Activated naive CD8-positive, alpha-beta T cell treated with anti-CD3 and anti-CD28 coated beads, Interleukin-2, amount 50 U/mL, for 24 hours (primary cell): ENCODE measurements at regions not wholly inside any gene's neighbourhood (a gene's known extent, or its start where the extent isn't known, plus 50 kb on each side); places are given as distances from the start of the nearest gene placed in this dataset.

Experiments
- ATAC-seq: fragments of 150-1000 bp; cut with Tn5 transposase; one replicate; pipeline ENCODE4 v1.10.0; 2021
- DNase-seq: peaks from one replicate; pipeline ENCODE4 v3.0.0; 2021
- H3K27ac Mint-ChIP-seq: one replicate; pipeline ENCODE4 v1.8.0; 2021; ENCODE audit warnings: mild to moderate bottlenecking, mixed read lengths
- H3K27me3 Mint-ChIP-seq: one replicate; pipeline ENCODE4 v1.8.0; 2021; ENCODE audit warnings: mixed read lengths
- H3K36me3 Mint-ChIP-seq: one replicate; pipeline ENCODE4 v1.8.0; 2021; ENCODE audit warnings: low read depth, mixed read lengths
- H3K4me1 Mint-ChIP-seq: one replicate; pipeline ENCODE4 v1.8.0; 2021; ENCODE audit warnings: mixed read lengths
- H3K4me3 Mint-ChIP-seq: one replicate; pipeline ENCODE4 v1.8.0; 2021; ENCODE audit warnings: mild to moderate bottlenecking, moderate library complexity, mixed read lengths
- H3K9me3 Mint-ChIP-seq: one replicate; pipeline ENCODE4 v1.8.0; 2021; ENCODE audit warnings: mixed read lengths

DNA sequence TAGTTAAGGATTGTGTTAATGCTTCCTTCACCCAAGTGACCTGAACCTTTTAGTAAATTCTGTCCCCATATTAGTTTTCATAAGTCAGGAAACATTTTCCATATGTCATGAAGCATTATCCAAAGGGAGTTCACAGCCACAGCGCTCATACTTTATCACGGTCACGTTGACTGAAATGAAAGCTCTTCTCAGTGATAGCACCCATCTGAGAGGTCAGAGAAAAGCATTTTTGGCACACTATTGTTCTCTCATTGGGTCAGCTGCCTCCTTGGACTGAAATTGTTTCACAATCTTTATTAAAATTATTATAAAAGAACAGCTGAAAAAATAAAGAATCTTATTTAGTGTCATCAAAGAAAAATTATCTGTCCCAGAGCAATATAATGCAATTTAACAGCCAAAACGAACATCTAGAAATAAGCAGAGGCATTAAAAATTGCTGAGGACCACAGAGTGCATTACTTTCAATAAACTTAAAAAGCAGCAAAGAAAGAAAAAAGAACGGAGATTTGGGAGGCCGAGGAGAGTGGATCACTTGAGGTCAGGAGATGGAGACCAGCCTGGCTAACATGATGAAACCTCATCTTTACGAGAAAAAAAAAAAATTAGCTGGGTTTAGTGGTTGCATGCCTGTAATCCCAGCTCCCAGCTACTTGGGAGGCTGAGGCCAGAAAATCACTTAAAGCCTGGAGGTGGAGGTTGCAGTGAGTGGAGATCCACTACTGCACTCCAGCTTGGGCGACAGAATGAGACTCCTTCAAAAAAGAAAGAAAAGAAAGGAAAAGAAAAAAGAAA, 680.8 kb upstream of the FAM241A start:
- H3K9me3 Mint-ChIP-seq = no peaks in the 10 kb centered on the region
- no peak overlapping the region for H3K4me3 Mint-ChIP-seq
- no peaks in the 10 kb centered on the region for H3K4me1 Mint-ChIP-seq
- H3K27ac Mint-ChIP-seq = no peak overlapping the region
- no peaks in the 10 kb centered on the region for H3K27me3 Mint-ChIP-seq
- DNase-seq = no peak
- ATAC-seq = no peak
- no peaks in the 10 kb centered on the region for H3K36me3 Mint-ChIP-seq

DNA sequence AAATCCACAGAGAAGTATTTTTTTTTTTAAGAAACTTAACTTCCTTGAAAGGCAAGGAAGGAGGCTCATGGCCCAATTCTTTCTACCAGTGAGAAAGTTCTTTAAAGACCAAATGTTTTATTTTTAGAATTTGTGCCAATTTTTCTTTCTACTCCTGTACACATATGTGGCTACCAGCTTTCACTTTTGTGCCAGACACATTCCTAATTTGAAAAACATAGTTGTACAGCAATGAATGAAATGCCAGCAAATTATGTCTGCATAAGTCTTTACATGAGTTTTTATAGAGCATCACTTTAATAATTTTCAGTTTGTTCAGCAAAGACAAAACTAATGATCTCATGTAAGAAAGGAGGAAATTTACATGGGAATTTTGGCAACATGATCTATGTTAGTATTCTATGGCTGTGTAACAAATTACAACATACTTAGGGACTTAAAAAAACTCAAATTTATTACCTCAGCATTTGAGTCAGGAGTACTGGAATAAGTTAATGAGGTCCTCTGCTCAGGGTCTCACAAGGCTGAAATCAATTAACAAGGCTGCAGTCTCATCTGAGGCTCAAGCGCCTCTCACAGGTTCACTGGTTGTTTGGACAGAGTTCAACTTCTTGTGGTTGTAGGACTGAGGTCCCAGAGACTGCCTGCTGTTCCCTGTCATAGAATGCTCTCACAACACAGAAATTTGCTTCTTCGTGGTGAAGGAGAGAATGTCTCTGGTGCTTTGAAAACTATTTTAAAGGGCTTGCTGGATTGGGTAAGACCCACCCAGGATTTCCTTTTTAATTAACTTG, 678.2 kb upstream of the FAM241A start:
- H3K9me3 Mint-ChIP-seq = peaks cover 6% of the 10 kb centered on the region
- H3K27ac Mint-ChIP-seq = no peak overlapping the region
- no peak for DNase-seq
- H3K36me3 Mint-ChIP-seq = no peaks in the 10 kb centered on the region
- no peaks in the 10 kb centered on the region for H3K27me3 Mint-ChIP-seq
- no peak for ATAC-seq
- H3K4me3 Mint-ChIP-seq = no peak overlapping the region
- H3K4me1 Mint-ChIP-seq = no peaks in the 10 kb centered on the region

DNA sequence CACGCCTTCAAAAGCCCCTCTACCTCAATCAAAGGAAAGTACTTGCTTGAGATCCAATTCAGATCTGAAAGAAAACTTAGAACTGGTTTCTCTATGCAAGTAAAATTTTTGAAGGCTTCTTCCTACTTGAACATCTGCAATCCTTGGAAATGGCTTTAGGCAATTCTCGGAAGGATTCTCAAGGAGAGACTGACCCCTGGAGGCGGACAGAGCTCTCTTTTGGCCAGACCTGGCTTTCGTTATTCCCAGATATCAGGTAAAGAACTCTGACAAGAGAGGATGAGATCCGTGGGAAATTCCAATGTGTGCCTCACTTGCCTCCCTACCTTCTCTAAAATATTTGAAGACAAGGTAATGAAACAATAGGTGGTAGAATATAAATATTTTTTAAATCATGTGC, 670.3 kb upstream of the FAM241A start:
- Mint-ChIP-seq H3K27me3 (no peaks in the 10 kb centered on the region), H3K4me1 (no peaks in the 10 kb centered on the region), H3K36me3 (no peaks in the 10 kb centered on the region), H3K27ac (no peak overlapping the region), H3K4me3 (no peak overlapping the region), H3K9me3 (peaks cover 6% of the 10 kb centered on the region)
- ATAC-seq (no peak), DNase-seq (no peak)

DNA sequence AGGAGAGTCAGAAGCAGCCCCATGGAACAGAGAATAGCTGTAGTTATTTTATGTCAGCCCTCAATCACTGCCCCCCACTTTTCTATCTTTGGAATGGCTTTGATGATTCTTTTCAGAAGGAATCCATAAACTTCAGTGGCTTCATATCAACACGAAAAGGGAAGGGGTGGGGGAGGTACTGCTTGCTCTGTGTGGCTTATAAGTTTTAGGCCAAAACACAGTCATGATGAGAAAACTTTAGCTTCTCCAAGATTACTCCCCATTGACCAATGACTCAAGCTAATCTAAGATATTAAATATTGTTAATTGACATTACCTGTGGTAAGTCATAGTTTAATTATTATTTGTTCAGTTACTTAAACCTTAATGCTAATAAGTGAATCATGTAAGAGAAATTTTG, 669.6 kb upstream of the FAM241A start:
- DNase-seq (no peak), ATAC-seq (no peak)
- Mint-ChIP-seq H3K4me3 (no peak overlapping the region), H3K27me3 (no peaks in the 10 kb centered on the region), H3K9me3 (peaks cover 1% of the 10 kb centered on the region), H3K4me1 (no peaks in the 10 kb centered on the region), H3K36me3 (no peaks in the 10 kb centered on the region), H3K27ac (no peak overlapping the region)

DNA sequence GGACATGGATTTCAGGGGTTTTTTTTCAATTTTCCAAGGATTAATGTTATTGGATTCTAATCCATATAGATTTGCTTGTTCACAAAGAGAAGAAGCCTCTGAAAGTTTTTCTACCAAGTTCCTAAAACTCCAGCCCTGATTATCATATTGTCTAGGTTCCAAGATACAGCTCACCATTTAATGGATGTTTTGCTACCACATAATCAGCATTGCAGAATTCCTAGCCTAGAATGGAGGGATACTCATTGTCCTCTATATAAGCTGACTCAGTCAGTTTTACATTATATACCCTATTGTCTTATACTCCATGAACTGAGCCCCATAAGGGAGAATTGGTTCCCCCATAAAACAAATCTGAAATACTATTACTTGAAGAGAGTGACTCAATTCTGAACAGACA, 664.7 kb upstream of the FAM241A start:
- H3K27me3 Mint-ChIP-seq = no peaks in the 10 kb centered on the region
- ATAC-seq (no peak), DNase-seq (no peak)
- H3K36me3 Mint-ChIP-seq = no peaks in the 10 kb centered on the region
- H3K9me3 Mint-ChIP-seq = peaks cover 5% of the 10 kb centered on the region
- H3K4me1 Mint-ChIP-seq = no peaks in the 10 kb centered on the region
- no peak overlapping the region for H3K4me3 Mint-ChIP-seq
- no peak overlapping the region for H3K27ac Mint-ChIP-seq

DNA sequence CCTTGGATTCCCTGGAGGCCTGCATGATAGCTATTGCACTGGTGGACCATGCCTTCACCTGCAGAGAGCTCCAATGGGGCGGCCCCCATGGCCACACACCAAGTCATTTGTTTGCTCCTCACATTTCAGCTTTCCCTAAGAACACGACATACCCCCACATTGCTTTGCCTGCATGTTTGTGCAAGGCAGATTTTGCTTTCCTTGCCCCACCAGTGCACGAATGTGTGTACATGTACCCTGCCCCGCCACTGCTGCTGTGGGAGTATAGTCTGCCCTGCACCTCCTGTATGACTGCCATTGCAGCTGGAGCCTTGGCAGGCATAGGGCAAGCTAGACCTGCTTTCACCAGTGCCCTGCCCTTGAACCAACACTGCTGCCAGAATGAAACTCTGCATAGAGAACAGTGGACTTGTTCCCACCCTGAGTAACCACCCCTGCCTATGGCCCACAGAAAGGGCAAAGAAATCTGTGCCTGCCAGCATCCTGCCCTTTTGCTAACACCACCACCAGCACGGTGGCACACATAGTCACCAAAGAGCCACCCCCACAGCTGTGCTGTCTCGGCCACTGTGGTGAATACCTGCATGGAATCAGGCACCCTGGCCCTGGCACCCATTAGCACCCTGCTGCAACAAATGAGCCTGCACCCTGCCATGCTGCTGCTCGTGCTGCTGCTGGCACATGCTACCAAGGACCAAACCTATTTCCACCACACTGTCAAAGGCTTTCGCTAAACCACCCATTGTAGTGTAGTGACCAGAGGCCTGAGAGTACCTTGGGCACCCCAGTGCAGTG, 661.7 kb upstream of the FAM241A start:
- no peaks in the 10 kb centered on the region for H3K4me1 Mint-ChIP-seq
- H3K36me3 Mint-ChIP-seq = no peaks in the 10 kb centered on the region
- no peak overlapping the region for H3K27ac Mint-ChIP-seq
- H3K27me3 Mint-ChIP-seq = no peaks in the 10 kb centered on the region
- no peak overlapping the region for H3K4me3 Mint-ChIP-seq
- DNase-seq (no peak), ATAC-seq (no peak)
- peaks cover 26% of the 10 kb centered on the region for H3K9me3 Mint-ChIP-seq

DNA sequence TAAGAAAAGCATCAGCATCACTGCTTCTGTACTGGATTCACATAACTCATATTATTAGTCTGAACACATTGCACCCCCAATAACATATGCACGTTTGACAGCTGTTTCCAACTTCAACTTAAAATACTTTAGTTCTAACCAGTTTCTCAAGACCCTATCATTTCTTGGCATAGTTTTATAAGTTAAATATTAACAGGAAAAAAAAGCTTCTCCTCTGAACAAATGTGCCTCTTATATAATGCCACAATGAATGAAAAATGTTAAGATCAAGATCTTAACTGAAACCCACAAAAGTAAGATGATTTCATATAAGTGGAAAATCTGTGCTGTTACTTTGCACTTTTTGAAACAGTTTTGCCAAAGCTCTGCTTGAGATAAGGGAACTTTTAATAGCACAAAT, 652.8 kb upstream of the FAM241A start:
- Mint-ChIP-seq H3K27me3 (no peaks in the 10 kb centered on the region), H3K4me3 (no peak overlapping the region), H3K4me1 (no peaks in the 10 kb centered on the region), H3K36me3 (no peaks in the 10 kb centered on the region), H3K27ac (no peak overlapping the region), H3K9me3 (peaks cover 12% of the 10 kb centered on the region)
- DNase-seq = no peak
- ATAC-seq = no peak

GRCh38 chr4:111494471-111494870, 650.8 kb upstream of the FAM241A start:
- Mint-ChIP-seq H3K36me3 (no peaks in the 10 kb centered on the region), H3K27me3 (no peaks in the 10 kb centered on the region), H3K4me1 (no peaks in the 10 kb centered on the region), H3K4me3 (no peak overlapping the region), H3K9me3 (no peaks in the 10 kb centered on the region), H3K27ac (no peak overlapping the region)
- DNase-seq = no peak
- no peak for ATAC-seq

- Mint-ChIP-seq H3K36me3 (no peaks in the 10 kb centered on the region), H3K9me3 (no peaks in the 10 kb centered on the region), H3K27me3 (no peaks in the 10 kb centered on the region), H3K4me3 (no peak overlapping the region), H3K4me1 (no peaks in the 10 kb centered on the region), H3K27ac (no peak overlapping the region)
- ATAC-seq = no peak
- DNase-seq = no peak
These were observed 650.3 kb upstream of the FAM241A start for GRCh38 chr4:111494971-111495370.

DNA sequence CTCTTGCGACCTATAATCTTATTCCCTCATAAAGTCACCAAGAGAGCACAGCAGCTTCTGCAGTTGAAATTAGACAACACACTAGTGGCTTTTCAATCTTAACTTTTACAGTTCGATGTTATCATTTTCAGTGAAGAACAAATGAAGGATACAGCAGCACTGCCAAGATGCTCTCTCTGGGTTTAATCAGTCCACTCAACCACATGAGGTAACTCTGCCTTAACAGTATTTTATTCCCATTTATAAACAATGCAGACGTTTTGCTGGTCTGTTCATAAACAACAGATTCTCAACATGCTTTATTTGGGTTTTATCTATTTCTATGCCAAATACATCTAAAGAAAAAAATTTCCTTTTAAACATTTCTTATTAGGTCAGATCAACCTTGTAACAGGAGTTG, 646.0 kb upstream of the FAM241A start:
- H3K4me1 Mint-ChIP-seq = no peaks in the 10 kb centered on the region
- H3K4me3 Mint-ChIP-seq = no peak overlapping the region
- H3K27me3 Mint-ChIP-seq = no peaks in the 10 kb centered on the region
- H3K9me3 Mint-ChIP-seq = no peaks in the 10 kb centered on the region
- ATAC-seq (no peak), DNase-seq (no peak)
- H3K27ac Mint-ChIP-seq = no peak overlapping the region
- no peaks in the 10 kb centered on the region for H3K36me3 Mint-ChIP-seq

GRCh38 chr4:111499706-111500105, 645.5 kb upstream of the FAM241A start:
- ATAC-seq (no peak), DNase-seq (no peak)
- Mint-ChIP-seq H3K4me3 (no peak overlapping the region), H3K27me3 (no peaks in the 10 kb centered on the region), H3K27ac (no peak overlapping the region), H3K36me3 (no peaks in the 10 kb centered on the region), H3K4me1 (no peaks in the 10 kb centered on the region), H3K9me3 (no peaks in the 10 kb centered on the region)

- Mint-ChIP-seq H3K4me3 (no peak overlapping the region), H3K27me3 (no peaks in the 10 kb centered on the region), H3K4me1 (no peaks in the 10 kb centered on the region), H3K9me3 (no peaks in the 10 kb centered on the region), H3K27ac (no peak overlapping the region), H3K36me3 (no peaks in the 10 kb centered on the region)
- DNase-seq = no peak
- no peak for ATAC-seq
These were observed 644.4 kb upstream of the FAM241A start for GRCh38 chr4:111500858-111501257.

DNA sequence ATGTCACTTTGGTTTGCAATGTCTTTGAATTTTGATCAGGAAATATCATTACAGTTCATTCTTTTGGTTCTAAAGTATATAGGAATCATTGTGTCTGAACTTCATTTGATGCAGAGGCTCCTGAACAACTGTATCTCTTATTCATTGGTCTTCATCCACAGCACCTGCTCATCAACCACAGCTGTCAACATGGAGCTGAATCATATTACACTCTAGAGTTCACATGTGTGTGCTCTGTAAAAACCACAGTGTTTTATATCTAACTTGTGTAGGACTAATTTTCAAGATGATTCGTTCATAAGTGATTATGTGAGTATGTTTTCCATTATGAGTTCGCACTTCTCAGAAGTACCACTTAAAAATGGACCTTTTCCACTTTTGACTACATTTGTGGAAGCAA, 643.3 kb upstream of the FAM241A start:
- Mint-ChIP-seq H3K9me3 (no peaks in the 10 kb centered on the region), H3K27ac (no peak overlapping the region), H3K36me3 (no peaks in the 10 kb centered on the region), H3K4me1 (no peaks in the 10 kb centered on the region), H3K27me3 (no peaks in the 10 kb centered on the region), H3K4me3 (no peak overlapping the region)
- ATAC-seq (no peak), DNase-seq (no peak)

DNA sequence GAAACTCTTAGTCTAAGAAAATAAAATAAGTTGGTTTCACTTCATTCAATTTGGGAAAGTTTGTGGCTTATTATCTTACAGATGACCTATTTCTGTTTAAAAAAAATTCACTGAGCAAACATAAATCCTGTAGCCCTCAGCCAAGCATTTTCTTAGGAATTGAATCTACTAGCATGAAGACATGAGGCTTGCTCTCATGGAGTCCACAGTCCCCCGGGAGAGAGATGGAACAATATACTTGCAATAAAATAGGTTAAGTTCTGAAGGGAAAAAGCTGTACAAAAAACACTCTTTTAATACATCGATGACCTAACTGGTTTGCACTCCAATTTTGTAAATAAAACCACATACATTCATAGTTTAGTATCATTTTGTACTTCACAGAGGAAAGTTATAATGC, 642.6 kb upstream of the FAM241A start:
- H3K27me3 Mint-ChIP-seq = no peaks in the 10 kb centered on the region
- H3K27ac Mint-ChIP-seq = no peak overlapping the region
- no peaks in the 10 kb centered on the region for H3K9me3 Mint-ChIP-seq
- DNase-seq = no peak
- no peak overlapping the region for H3K4me3 Mint-ChIP-seq
- no peaks in the 10 kb centered on the region for H3K4me1 Mint-ChIP-seq
- no peak for ATAC-seq
- no peaks in the 10 kb centered on the region for H3K36me3 Mint-ChIP-seq

- H3K36me3 Mint-ChIP-seq = no peaks in the 10 kb centered on the region
- no peak overlapping the region for H3K27ac Mint-ChIP-seq
- peaks cover 4% of the 10 kb centered on the region for H3K9me3 Mint-ChIP-seq
- H3K4me1 Mint-ChIP-seq = no peaks in the 10 kb centered on the region
- no peak for ATAC-seq
- no peaks in the 10 kb centered on the region for H3K27me3 Mint-ChIP-seq
- DNase-seq = no peak
- H3K4me3 Mint-ChIP-seq = no peak overlapping the region
These were observed 638.5 kb upstream of the FAM241A start for GRCh38 chr4:111506706-111507105.
